Neural cell (in vitro differentiated cells): ENCODE measurements at regions not wholly inside any gene's neighbourhood (a gene's known extent, or its start where the extent isn't known, plus 50 kb on each side); places are given as distances from the start of the nearest gene placed in this dataset.
"Not testable (repeated sequence)": the region's sequence is repeated elsewhere in the genome, so short reads cannot be mapped to it uniquely, and the experiment has no call there.

Experiments used
- H2AFZ ChIP-seq: fragments of 200-600, 300-800 bp; sonication (generic), shearing (Covaris generic); 2 replicates; pipeline ENCODE4 v1.6.0; 2014; ENCODE audit warnings: low read depth, mild to moderate bottlenecking, antibody characterized with exemption, low read length, moderate library complexity
- H3F3A ChIP-seq: fragments of 200-600 bp; shearing (Covaris generic); 2 replicates; pipeline ENCODE4 v1.6.1; 2016; ENCODE audit warnings: mild to moderate bottlenecking, moderate library complexity, mixed read lengths, antibody characterized with exemption, low read length; ENCODE audit not compliant: insufficient read depth, poor library complexity, severe bottlenecking
- H3K27ac ChIP-seq: fragments of 200-600, 300-800 bp; sonication (generic), shearing (Covaris generic); 2 replicates; pipeline ENCODE4 v1.5.1; 2014; ENCODE audit warnings: mild to moderate bottlenecking, low read length, moderate library complexity
- H3K27me3 ChIP-seq: fragments of 300-800, 200-600 bp; sonication (generic), shearing (Covaris generic); 2 replicates; pipeline ENCODE4 v1.6.0; 2014; ENCODE audit warnings: mild to moderate bottlenecking, low read depth, low read length, moderate library complexity; ENCODE audit not compliant: insufficient read depth
- H3K36me3 ChIP-seq: fragments of 300-800, 200-600 bp; sonication (generic), shearing (Covaris generic); 2 replicates; pipeline ENCODE4 v1.5.1; 2014; ENCODE audit warnings: mild to moderate bottlenecking, antibody characterized with exemption, low read length, moderate library complexity; ENCODE audit not compliant: insufficient read depth
- H3K4me2 ChIP-seq: fragments of 300-800, 200-600 bp; sonication (generic), shearing (Covaris generic); 2 replicates; pipeline ENCODE4 v1.6.0; 2014; ENCODE audit warnings: mild to moderate bottlenecking, low read length
- H3K4me3 ChIP-seq: fragments of 300-800, 200-600 bp; sonication (generic), shearing (Covaris generic); 2 replicates; pipeline ENCODE4 v1.5.1; 2014; ENCODE audit warnings: mild to moderate bottlenecking, low read length, moderate library complexity
- H3K79me2 ChIP-seq: fragments of 200-600 bp; shearing (Covaris generic); replicated peaks from 2 replicates; pipeline ENCODE4 v1.6.0; 2014; ENCODE audit warnings: mild to moderate bottlenecking, low read length, moderate library complexity; ENCODE audit not compliant: insufficient read depth
- H3K9ac ChIP-seq: fragments of 300-800, 200-600 bp; sonication (generic), shearing (Covaris generic); 2 replicates; pipeline ENCODE4 v1.6.1; 2016; ENCODE audit warnings: mild to moderate bottlenecking, low read length, mixed read lengths
- H3K9me2 ChIP-seq: fragments of 200-600 bp; shearing (Covaris generic); 2 replicates; pipeline ENCODE4 v1.6.1; 2016; ENCODE audit warnings: mild to moderate bottlenecking, low read length, mixed read lengths; ENCODE audit not compliant: insufficient read depth
- H3K9me3 ChIP-seq: fragments of 200-600, 300-800 bp; sonication (generic), shearing (Covaris generic); 2 replicates; pipeline ENCODE4 v1.6.1; 2016; ENCODE audit warnings: mild to moderate bottlenecking, mixed run types, low read length, moderate library complexity, mixed read lengths
- H4K20me1 ChIP-seq: fragments of 200-600 bp; shearing (Covaris generic); 2 replicates; pipeline ENCODE4 v1.6.1; 2016; ENCODE audit warnings: mild to moderate bottlenecking, mixed run types; ENCODE audit not compliant: insufficient read depth
- EP300 ChIP-seq: fragments of 450-650 bp; conservative IDR thresholded peaks from 2 replicates; pipeline ENCODE4 v1.6.1; 2014; ENCODE audit warnings: antibody characterized with exemption, mild to moderate bottlenecking, moderate library complexity; ENCODE audit not compliant: poor library complexity, severe bottlenecking
- MXI1 ChIP-seq: fragments of 450-650 bp; conservative IDR thresholded peaks from 2 replicates; pipeline ENCODE4 v1.6.1; 2014; ENCODE audit warnings: antibody characterized with exemption, mild to moderate bottlenecking; ENCODE audit not compliant: poor library complexity, severe bottlenecking
- POLR2AphosphoS5 ChIP-seq: IDR thresholded peaks from 2 replicates; pipeline ENCODE4 v1.6.1; 2012
- RAD21 ChIP-seq: fragments of 450-650 bp; conservative IDR thresholded peaks from 2 replicates; pipeline ENCODE4 v1.6.1; 2014; ENCODE audit warnings: antibody characterized with exemption, mild to moderate bottlenecking, moderate library complexity
- SMC3 ChIP-seq: fragments of 450-650 bp; conservative IDR thresholded peaks from 2 replicates; pipeline ENCODE4 v1.6.1; 2014; ENCODE audit warnings: antibody characterized with exemption, mild to moderate bottlenecking, moderate library complexity; ENCODE audit not compliant: poor library complexity
- TAF1 ChIP-seq: IDR thresholded peaks from 2 replicates; pipeline ENCODE4 v1.6.1; 2012; ENCODE audit warnings: low read depth
- TF ChIP-seq, protein P1 (sequence below): IDR thresholded peaks from 2 replicates; pipeline ENCODE4 v1.6.1; 2012; ENCODE audit warnings: borderline replicate concordance
- TF ChIP-seq, protein P2 (sequence below): fragments of 450-650 bp; IDR thresholded peaks from 2 replicates; pipeline ENCODE4 v1.5.1; 2014; ENCODE audit warnings: antibody characterized with exemption, mild to moderate bottlenecking, moderate library complexity; ENCODE audit not compliant: poor library complexity, severe bottlenecking

DNA sequence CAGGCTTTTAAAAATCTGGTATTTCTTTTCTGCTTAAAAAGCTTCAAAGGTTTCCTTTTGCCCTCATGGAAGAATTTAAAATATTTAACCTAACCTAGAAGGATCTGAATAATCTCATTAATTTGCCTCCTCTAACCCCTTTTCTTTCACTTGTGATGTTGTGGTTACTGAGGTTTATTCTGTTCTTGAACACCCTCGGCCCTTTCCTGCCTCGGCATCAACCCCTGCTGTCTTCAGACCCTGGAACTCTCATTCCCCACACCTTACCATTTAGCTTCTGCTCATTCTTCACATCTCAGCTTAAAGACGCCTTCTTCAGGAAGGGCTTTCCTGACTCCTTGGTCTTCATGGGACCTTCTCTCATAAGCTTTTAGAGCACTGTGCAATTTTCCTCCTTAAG, 131.4 kb upstream of the MAN2A1 start:
- Histone ChIP-seq H3K9me3 (peaks cover 2% of the 10 kb centered on the region), H2AFZ (no peak overlapping the region), H3K79me2 (no peaks in the 10 kb centered on the region), H3K4me3 (no peak overlapping the region), H3K27ac (no peak overlapping the region), H4K20me1 (no peaks in the 10 kb centered on the region), H3K4me2 (no peak overlapping the region), H3K36me3 (no peaks in the 10 kb centered on the region), H3K27me3 (no peaks in the 10 kb centered on the region), H3F3A (no peaks in the 10 kb centered on the region), H3K9me2 (no peaks in the 10 kb centered on the region), H3K9ac (no peak overlapping the region)
- TF ChIP-seq, protein P1, sequence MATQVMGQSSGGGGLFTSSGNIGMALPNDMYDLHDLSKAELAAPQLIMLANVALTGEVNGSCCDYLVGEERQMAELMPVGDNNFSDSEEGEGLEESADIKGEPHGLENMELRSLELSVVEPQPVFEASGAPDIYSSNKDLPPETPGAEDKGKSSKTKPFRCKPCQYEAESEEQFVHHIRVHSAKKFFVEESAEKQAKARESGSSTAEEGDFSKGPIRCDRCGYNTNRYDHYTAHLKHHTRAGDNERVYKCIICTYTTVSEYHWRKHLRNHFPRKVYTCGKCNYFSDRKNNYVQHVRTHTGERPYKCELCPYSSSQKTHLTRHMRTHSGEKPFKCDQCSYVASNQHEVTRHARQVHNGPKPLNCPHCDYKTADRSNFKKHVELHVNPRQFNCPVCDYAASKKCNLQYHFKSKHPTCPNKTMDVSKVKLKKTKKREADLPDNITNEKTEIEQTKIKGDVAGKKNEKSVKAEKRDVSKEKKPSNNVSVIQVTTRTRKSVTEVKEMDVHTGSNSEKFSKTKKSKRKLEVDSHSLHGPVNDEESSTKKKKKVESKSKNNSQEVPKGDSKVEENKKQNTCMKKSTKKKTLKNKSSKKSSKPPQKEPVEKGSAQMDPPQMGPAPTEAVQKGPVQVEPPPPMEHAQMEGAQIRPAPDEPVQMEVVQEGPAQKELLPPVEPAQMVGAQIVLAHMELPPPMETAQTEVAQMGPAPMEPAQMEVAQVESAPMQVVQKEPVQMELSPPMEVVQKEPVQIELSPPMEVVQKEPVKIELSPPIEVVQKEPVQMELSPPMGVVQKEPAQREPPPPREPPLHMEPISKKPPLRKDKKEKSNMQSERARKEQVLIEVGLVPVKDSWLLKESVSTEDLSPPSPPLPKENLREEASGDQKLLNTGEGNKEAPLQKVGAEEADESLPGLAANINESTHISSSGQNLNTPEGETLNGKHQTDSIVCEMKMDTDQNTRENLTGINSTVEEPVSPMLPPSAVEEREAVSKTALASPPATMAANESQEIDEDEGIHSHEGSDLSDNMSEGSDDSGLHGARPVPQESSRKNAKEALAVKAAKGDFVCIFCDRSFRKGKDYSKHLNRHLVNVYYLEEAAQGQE, result no peak
- TF ChIP-seq RAD21 (no peak), MXI1 (no peak), SMC3 (no peak), TAF1 (no peak), POLR2AphosphoS5 (no peak), EP300 (no peak)
- TF ChIP-seq, protein P2, sequence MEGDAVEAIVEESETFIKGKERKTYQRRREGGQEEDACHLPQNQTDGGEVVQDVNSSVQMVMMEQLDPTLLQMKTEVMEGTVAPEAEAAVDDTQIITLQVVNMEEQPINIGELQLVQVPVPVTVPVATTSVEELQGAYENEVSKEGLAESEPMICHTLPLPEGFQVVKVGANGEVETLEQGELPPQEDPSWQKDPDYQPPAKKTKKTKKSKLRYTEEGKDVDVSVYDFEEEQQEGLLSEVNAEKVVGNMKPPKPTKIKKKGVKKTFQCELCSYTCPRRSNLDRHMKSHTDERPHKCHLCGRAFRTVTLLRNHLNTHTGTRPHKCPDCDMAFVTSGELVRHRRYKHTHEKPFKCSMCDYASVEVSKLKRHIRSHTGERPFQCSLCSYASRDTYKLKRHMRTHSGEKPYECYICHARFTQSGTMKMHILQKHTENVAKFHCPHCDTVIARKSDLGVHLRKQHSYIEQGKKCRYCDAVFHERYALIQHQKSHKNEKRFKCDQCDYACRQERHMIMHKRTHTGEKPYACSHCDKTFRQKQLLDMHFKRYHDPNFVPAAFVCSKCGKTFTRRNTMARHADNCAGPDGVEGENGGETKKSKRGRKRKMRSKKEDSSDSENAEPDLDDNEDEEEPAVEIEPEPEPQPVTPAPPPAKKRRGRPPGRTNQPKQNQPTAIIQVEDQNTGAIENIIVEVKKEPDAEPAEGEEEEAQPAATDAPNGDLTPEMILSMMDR, result no peak

DNA sequence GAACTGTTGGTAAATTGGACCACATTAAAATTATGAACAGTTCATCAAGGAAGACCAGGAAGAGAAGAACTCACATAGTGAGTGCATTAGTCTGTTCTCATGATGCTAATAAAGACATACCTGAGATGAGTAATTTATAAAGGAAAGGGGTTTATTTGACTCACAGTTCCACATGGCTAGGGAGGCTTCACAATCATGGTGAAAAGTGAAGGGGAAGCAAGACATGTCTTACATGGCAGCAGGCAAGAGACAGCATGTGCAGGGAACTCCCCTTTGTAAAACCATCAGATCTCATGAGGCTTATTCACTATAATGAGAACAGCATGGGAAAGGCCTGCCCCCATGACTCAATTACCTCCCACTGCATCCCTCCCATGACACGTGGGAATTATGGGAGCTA, 135.9 kb upstream of the MAN2A1 start:
- H3K9me3 ChIP-seq, result peaks cover 3% of the 10 kb centered on the region
- no peaks in the 10 kb centered on the region for H3K27me3 ChIP-seq
- H3K36me3 ChIP-seq, result no peaks in the 10 kb centered on the region
- H3K79me2 ChIP-seq, result no peaks in the 10 kb centered on the region
- no peak overlapping the region for H3K4me3 ChIP-seq
- H3K9me2 ChIP-seq, result no peaks in the 10 kb centered on the region
- H3K4me2 ChIP-seq, result no peak overlapping the region
- H3K9ac ChIP-seq, result no peak overlapping the region
- no peaks in the 10 kb centered on the region for H4K20me1 ChIP-seq
- no peak overlapping the region for H2AFZ ChIP-seq
- H3K27ac ChIP-seq, result no peak overlapping the region
- TF ChIP-seq MXI1 (no peak), TAF1 (no peak), EP300 (no peak)
- no peaks in the 10 kb centered on the region for H3F3A ChIP-seq

DNA sequence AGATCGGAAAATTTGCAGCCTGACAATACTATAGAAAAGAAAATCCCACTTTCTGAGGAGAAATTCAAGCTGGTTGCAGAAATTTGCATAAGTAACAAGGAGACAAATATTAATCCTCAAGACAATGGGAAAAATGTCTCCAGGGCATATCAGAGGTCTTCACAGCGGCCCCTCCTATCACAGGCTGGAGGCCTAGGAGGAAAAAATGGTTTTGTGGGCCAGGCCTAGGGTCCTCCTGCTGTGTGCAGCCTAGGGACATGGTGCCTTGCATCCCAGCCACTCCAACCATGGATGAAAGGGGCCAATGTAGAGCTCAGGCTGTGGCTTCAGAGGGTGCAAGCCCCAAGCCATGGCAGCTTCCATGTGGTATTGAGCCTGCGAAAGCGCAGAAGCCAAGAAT, 138.5 kb upstream of the MAN2A1 start:
- H3K9ac ChIP-seq, H3F3A ChIP-seq, H3K27me3 ChIP-seq, H3K79me2 ChIP-seq, H3K9me3 ChIP-seq, H4K20me1 ChIP-seq, H3K9me2 ChIP-seq, H3K36me3 ChIP-seq, H3K27ac ChIP-seq, H2AFZ ChIP-seq, H3K4me2 ChIP-seq, H3K4me3 ChIP-seq: not testable (repeated sequence)
